NCI-H1092 treated with DMSO at 0.1 percent for 48 hours (cell line): ENCODE measurements at regions not wholly inside any gene's neighbourhood (a gene's known extent, or its start where the extent isn't known, plus 50 kb on each side); places are given as distances from the start of the nearest gene placed in this dataset.

ENCODE experiments used
- DNase-seq: peaks from one replicate; lab custom pipeline; 2025; lab: John Stamatoyannopoulos, UW

- DNase-seq = no peak
Measured at GRCh38 chr1:218582646-218583045, 237.5 kb downstream of the TGFB2 start.

GRCh38 chr1:218584418-218585155 is 239.5 kb downstream of the TGFB2 start:
- DNase-seq = no peak

- DNase-seq = no peak
Measured at GRCh38 chr1:218585511-218586184, 240.5 kb downstream of the TGFB2 start.

DNA sequence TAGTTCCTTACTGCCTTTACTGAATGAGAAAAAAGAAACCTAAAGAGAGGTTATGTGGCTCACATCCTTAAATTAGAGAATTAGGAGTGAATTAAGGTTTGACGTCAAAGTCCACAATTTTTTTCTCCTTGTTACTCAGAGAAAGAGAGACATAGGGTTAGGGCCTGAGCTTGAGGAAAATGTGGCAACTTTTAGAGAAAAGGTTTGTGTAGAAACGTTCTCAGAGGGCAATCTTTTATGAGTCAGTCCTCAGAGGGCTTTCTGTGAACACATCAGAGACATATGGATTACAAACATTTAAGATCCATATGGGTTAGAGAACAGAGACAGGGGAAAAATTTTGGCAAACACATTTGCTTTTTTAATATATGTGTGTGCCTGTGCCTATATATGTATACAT is 242.8 kb downstream of the TGFB2 start:
- no peak for DNase-seq

DNA sequence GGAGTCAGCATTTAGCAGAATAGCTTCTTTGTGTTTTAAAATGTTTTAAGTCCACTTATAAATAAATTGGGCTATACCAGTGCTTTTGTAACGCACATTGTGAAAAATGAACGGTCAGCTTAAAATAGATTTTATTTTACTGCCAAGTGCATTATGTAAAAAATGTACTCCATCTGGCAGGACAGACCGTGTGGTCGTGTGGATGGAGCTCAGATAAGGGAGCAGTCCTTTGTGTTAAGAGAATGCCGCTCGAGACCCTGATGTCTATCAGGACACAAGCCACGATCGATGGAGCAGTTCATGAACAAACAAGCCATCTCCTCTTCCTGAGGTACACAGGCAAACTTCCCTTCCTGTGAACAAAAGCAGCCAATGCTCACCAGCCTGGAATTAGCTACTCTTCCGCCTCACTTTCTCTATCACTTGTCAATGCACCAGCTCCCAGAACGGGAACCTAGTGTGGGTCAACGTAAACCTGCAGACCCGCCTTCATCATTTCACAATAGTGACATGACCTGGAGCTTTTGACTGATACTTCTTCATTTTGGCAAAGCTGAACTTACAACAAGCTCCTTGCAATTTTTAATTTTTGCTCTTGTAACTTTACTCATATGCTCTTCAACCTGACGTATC is 243.5 kb downstream of the TGFB2 start:
- DNase-seq = no peak

GRCh38 chr1:218589487-218589886 is 244.4 kb downstream of the TGFB2 start:
- DNase-seq = no peak

DNA sequence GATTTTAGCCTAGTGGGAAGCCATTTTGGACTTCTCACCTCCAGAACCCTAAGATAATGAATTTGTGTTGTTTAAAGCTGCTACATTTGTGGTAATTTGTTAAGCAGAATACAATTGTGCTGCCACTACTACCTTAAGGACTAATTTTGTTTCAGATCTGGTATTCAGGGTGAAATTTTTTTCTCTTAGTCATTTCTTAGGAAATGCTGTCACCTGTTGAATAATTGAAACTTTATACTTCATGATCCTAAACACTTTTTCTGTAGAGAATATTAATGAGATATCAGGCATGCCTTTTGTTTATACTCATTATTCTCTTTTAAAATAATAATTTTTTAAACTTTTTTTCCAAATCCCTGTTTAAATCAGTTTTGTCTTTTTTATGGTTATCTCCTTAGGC is 246.8 kb downstream of the TGFB2 start:
- no peak for DNase-seq

GRCh38 chr1:218592688-218593087 is 247.6 kb downstream of the TGFB2 start:
- DNase-seq = no peak

DNA sequence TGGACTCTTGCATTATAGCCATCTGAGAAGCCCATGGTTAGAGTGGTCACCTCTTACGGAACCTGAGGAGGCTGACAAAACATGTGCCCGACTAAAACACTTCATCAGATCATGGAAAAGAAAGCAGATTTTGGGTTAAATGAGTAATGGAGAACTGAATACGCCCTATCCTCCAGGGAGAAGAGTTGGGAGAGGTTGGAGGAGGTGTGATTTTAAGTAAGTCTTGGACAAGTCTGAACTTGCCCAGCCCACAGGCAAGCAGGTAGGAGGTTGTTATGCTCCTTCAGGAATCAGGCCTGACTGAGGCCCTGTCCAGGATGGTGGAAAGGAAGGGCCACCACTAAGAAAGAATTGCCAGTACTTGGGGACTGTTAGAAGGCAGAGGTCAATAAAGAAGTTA is 255.8 kb downstream of the TGFB2 start:
- no peak for DNase-seq

DNA sequence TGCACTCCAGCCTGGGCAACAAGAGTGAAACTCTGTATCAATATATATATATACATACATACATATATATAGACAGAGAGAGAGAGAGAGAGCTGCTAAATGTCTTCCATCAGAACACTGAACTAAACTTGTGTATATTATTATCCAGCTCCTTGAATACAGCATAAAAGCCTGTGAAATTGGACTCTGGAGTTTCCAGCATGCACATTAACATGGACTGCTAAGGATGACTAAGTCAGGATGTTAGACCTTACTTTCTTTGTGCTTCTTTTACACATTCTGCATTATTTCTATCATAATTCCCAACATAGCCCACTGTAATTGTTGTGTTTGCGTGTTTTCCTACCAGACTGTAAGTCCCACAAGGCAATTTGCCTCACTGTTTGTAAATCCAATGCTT is 259.1 kb downstream of the TGFB2 start:
- DNase-seq = no peak

GRCh38 chr1:218611916-218612585 is 266.9 kb downstream of the TGFB2 start:
- DNase-seq = no peak

DNA sequence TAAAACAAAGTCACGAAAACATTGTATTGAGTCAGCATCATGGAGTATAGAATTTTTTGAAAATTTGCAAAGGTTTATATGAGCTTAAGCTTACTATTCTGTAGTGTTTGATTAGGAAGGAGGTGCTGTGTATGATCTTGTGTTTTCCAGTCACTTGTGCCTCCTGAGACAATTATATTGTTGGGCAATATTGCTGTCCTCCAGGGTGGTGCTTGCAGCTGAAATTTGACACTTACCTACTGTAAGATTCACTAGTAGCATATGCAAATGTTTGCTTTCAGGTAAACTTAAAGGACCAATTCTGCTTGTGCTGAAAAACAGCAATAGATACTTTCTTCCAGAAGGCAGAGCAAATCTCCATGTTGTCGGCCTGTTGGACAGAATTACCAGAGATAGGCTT is 268.0 kb downstream of the TGFB2 start:
- no peak for DNase-seq

DNA sequence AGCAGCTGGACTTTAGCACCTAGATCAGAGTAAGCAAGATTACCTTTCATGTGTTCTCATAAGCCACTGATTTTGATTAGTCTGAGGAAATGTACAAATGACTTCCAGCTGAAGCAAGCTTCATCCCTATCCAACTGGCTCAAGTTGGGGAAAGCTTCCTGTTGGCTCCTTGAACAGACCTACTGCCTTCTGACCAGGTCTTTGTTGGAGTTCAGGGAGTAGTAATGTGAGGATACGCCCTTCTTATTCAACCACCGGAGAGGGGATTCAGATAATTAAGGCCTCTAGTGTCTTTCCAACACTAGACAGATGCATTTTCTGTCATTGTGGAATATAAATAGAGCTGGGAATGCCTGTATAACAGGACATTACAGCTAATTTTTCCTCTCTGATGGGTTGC is 268.9 kb downstream of the TGFB2 start:
- DNase-seq = no peak

DNA sequence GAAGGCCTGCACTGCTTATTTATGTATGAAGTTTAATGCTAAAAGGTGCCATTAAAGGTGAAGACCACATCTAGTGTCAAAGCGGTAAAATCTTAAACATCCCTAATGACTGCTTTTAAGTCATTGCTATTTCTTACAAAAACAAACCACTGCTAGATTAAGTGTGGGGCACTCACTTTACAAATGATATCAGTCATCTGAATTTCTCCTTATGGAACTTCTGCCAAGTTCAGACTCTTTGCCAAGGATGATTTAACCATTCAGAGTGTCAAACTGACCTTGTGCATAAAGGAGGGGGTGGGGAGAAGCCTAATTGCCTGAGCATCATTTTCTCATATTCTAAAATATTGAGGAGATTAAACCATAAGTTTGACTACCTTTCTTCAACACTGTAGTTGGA is 271.5 kb downstream of the TGFB2 start:
- no peak for DNase-seq

DNA sequence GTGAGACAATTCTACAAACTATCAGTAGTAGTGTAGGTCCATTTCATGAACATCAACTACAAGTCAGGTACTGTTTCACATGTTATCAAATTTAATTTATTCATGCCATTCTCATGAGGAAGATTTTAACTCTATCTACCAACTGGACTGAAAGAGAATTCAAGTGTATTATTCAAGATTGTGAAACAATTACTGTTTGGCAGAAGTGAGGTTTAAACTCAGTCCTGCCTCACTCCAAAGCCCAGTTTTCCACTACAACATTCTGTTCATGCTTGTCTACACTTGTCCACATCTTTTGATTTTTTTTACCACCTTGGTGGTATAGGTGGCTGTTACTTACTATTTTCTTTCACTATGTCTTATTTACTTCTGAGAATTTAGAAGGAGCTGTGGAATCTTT is 272.9 kb downstream of the TGFB2 start:
- DNase-seq = no peak

- no peak for DNase-seq
Measured at GRCh38 chr1:218620956-218621355, 275.8 kb downstream of the TGFB2 start.

DNA sequence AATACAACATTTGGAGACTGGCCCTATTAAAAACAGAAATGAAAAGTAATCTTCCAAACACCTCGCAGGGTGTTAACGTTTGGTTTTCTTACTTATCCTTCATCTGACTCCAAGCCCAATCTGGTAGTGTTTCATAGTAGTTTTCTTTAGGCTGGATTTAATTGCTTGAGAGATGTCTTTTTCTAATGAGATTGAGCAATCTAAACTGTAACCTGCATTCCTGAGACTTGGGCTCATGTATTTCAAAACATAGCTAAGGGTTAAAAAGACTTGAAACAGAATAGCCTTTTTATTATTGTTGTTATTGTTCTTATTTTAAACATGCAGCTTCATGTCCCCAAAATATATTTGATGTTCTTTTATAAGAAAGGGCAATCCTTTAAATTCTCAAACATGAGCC is 278.9 kb downstream of the TGFB2 start:
- DNase-seq = no peak

DNA sequence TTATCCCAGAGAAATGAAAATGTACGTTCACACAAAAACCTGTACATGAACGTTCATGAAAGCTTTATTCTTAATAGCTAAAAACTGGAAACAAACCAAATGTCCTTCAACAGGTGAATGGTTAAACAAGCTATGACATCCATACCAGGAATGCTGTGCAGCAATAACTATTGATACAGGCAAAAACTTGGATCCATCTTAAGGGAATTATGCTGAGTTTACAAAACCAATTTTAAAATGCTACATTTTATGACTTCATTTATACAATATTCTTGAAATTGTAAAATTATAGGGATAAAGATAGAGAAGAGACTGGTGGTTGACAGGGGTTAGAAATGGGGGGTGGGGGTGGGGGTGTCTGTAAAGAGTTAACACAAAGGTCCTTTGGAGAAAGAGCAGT is 280.3 kb downstream of the TGFB2 start:
- no peak for DNase-seq

DNA sequence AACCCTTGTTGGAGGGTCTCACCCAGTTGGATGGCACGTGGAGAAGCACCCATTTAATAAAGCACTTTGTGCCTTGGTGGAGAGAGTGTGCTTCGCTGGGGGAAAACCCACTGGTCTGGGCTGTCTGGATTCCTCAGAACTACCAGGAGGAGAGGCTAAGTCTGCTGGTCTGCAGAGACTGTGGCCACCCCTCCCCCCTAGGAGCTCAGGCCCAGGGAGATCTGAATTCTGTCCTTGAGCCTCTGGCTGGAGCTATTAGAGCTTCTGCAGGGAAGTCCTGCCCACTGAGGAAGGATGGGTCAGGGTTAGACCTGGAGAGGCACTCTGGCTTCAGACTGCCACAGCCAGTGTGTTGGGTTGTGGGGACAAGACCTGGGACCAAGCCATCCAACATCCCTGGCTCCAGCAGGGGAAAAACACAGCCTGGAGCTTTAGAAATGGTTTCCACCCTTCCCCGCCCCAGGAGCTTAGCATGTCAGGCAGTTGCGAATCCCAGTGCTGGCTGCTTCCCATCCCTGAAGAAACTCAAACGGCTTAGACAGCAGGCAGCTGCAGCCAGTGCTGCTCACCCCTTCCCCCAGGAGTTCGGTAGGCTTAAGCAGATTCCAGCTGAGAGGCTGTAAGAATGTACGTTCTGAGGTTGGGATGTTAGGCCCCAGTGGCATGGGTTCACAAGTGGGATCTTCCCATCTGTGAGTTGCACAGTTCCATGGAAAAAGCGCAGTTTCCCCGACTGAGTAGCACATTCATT is 288.3 kb downstream of the TGFB2 start:
- no peak for DNase-seq

- DNase-seq = no peak
Measured at GRCh38 chr1:218634212-218634611, 289.1 kb downstream of the TGFB2 start.

- no peak for DNase-seq
Measured at GRCh38 chr1:218636548-218636947, 291.4 kb downstream of the TGFB2 start.

DNA sequence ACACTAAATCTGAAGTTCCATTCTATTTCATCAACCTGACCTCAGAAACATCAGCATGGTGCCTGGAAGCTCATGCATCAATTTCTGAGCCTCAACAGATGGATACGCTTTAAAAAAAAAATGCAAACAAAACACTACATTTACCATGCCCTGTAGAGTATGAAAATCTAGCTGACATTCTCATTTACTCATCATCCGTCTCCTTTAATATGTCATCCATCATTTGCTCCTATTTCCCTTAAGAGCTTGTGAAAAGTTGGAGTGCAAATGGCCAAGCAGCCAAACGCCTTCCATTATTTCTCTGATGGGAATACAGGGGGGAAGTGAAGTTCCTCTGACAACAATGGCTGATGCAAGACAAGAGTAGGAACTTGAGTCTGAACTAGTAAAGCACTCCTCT is 295.0 kb downstream of the TGFB2 start:
- no peak for DNase-seq
